ENCODE measurements at regions not wholly inside any gene's neighbourhood (a gene's known extent, or its start where the extent isn't known, plus 50 kb on each side); places are given as distances from the start of the nearest gene placed in this dataset.

DNA sequence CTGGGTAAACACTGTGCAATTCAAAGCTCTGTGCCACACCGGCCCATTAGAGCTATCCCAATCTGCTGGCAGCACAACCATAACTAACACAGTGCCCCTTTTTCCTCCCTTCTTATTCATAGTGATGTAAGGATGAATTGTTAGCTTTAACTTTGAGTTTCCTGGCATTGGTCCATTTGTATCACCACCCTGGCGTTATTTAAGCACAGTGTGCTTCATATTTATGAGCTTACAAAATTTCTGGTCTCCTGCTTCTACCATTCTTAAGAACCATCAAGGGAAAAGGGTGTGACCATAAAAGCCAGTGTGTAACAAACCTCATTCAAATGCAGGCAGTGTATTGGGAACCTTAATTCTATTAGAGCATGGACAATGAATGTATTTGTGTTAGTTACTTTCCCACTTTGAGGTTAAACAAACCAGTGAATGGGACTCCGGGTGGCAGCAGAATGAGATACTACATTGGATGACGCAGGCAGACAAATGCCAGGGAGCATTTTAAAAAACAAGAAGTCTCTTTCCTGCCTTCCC is 222.6 kb downstream of the TMEM161B start:
- Histone ChIP-seq H3K9me2 (ENCODE audit: insufficient read depth, low read length) (no peaks in the 10 kb centered on the region), H3K27ac (ENCODE audit: low read depth, low read length, poor library complexity, severe bottlenecking) (no peak overlapping the region), H2AFZ (ENCODE audit: low read length) (no peak overlapping the region), H3K4me1 (ENCODE audit: insufficient read depth, low read length, poor library complexity, severe bottlenecking) (no peaks in the 10 kb centered on the region), H3K4me3 (ENCODE audit: low read depth, low read length, poor library complexity, severe bottlenecking) (no peak overlapping the region), H3K4me2 (ENCODE audit: low read length) (no peak overlapping the region), H3K79me2 (ENCODE audit: insufficient read depth, low read depth, low read length) (no peaks in the 10 kb centered on the region), H3K36me3 (ENCODE audit: insufficient read depth, low read length) (no peaks in the 10 kb centered on the region), H4K20me1 (ENCODE audit: insufficient read depth, low read length) (no peaks in the 10 kb centered on the region), H3K9me3 (ENCODE audit: low read length) (no peaks in the 10 kb centered on the region)
- POLR2A ChIA-PET = no interaction called here
- no peak for DNase-seq (ENCODE audit: low spot score)
- no TSS peak for BruUV-seq (replicated peaks)
- TF ChIP-seq, protein P1, sequence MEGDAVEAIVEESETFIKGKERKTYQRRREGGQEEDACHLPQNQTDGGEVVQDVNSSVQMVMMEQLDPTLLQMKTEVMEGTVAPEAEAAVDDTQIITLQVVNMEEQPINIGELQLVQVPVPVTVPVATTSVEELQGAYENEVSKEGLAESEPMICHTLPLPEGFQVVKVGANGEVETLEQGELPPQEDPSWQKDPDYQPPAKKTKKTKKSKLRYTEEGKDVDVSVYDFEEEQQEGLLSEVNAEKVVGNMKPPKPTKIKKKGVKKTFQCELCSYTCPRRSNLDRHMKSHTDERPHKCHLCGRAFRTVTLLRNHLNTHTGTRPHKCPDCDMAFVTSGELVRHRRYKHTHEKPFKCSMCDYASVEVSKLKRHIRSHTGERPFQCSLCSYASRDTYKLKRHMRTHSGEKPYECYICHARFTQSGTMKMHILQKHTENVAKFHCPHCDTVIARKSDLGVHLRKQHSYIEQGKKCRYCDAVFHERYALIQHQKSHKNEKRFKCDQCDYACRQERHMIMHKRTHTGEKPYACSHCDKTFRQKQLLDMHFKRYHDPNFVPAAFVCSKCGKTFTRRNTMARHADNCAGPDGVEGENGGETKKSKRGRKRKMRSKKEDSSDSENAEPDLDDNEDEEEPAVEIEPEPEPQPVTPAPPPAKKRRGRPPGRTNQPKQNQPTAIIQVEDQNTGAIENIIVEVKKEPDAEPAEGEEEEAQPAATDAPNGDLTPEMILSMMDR (conservative IDR thresholded peaks at IDR 0.05; ENCODE audit: low read length) = no peak
- TF ChIP-seq EZH2phosphoT487 (IDR thresholded peaks at IDR 0.05; ENCODE audit: borderline replicate concordance, low read depth, low read length) = no peak
- intact Hi-C loops (cut with micrococcal nuclease; ENCODE audit: unreplicated experiment) = no loop called here
- CTCF ChIA-PET (ENCODE audit: unreplicated experiment) = no interaction called here

DNA sequence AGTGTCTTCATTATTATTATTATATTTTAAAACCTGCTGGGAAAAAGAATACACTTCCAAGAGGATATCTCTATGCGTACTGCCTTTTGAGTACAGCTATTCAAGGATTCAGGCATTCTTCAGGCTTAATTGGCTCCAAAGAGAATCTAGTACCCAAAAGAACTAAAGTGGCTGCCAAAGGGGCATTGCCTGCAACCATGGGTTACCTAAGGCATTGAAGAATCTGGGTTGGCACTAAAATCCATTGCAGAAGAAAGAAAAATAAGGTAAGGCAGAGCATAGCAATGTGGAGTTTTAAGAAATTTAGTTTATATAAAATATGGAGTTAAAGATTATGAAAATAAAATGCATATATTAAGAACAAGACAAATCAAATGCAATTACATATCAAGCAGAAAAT is 223.5 kb downstream of the TMEM161B start:
- H4K20me1 ChIP-seq (ENCODE audit: insufficient read depth, low read length) = no peaks in the 10 kb centered on the region
- intact Hi-C loops (cut with micrococcal nuclease; ENCODE audit: unreplicated experiment) = no loop called here

DNA sequence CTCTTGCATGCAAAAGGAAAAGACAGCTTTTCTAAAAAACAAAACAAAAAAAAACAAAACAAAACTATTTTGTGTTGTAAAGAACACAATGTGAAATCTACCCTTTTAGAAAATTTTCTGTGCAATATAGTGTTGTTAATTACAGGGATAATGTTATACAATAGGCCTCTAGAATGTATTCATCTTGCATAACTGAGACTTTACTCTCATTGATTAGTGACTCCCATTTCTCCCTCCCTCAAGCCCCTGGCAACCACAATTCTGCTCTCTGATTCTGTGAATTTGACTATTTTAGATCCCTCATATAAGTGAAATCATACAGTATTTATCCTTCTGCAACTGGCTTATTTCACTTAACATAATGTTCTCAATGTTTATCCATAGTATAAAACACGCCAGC is 234.1 kb downstream of the TMEM161B start:
- CTCF ChIA-PET (ENCODE audit: unreplicated experiment) = no interaction called here
- BruUV-seq (replicated peaks) = no TSS peak

More for the DNA sequence above, 223.5 kb downstream of the TMEM161B start:
- Histone ChIP-seq H3K9me2 (ENCODE audit: insufficient read depth, low read length) (no peaks in the 10 kb centered on the region), H3K4me1 (ENCODE audit: insufficient read depth, low read length, poor library complexity, severe bottlenecking) (no peaks in the 10 kb centered on the region), H3K27ac (ENCODE audit: low read depth, low read length, poor library complexity, severe bottlenecking) (no peak overlapping the region), H2AFZ (ENCODE audit: low read length) (no peak overlapping the region), H3K4me3 (ENCODE audit: low read depth, low read length, poor library complexity, severe bottlenecking) (no peak overlapping the region), H3K36me3 (ENCODE audit: insufficient read depth, low read length) (no peaks in the 10 kb centered on the region), H3K9me3 (ENCODE audit: low read length) (no peaks in the 10 kb centered on the region), H3K4me2 (ENCODE audit: low read length) (no peak overlapping the region), H3K79me2 (ENCODE audit: insufficient read depth, low read depth, low read length) (no peaks in the 10 kb centered on the region)
- BruUV-seq (replicated peaks) = no TSS peak
- CTCF ChIA-PET (ENCODE audit: unreplicated experiment) = no interaction called here
- no peak for TF ChIP-seq EZH2phosphoT487 (IDR thresholded peaks at IDR 0.05; ENCODE audit: borderline replicate concordance, low read depth, low read length)
- TF ChIP-seq, protein P1 (conservative IDR thresholded peaks at IDR 0.05; ENCODE audit: low read length) = no peak
- DNase-seq (ENCODE audit: low spot score) = no peak
- POLR2A ChIA-PET = no interaction called here

More for the DNA sequence above, 234.1 kb downstream of the TMEM161B start:
- TF ChIP-seq, protein P1 (conservative IDR thresholded peaks at IDR 0.05; ENCODE audit: low read length) = no peak
- TF ChIP-seq EZH2phosphoT487 (IDR thresholded peaks at IDR 0.05; ENCODE audit: borderline replicate concordance, low read depth, low read length) = no peak
- POLR2A ChIA-PET = no interaction called here
- Histone ChIP-seq H3K79me2 (ENCODE audit: insufficient read depth, low read depth, low read length) (no peaks in the 10 kb centered on the region), H3K36me3 (ENCODE audit: insufficient read depth, low read length) (no peaks in the 10 kb centered on the region), H3K9me2 (ENCODE audit: insufficient read depth, low read length) (no peaks in the 10 kb centered on the region), H3K4me3 (ENCODE audit: low read depth, low read length, poor library complexity, severe bottlenecking) (no peak overlapping the region), H2AFZ (ENCODE audit: low read length) (no peak overlapping the region), H3K4me1 (ENCODE audit: insufficient read depth, low read length, poor library complexity, severe bottlenecking) (no peaks in the 10 kb centered on the region), H3K27ac (ENCODE audit: low read depth, low read length, poor library complexity, severe bottlenecking) (no peak overlapping the region), H3K4me2 (ENCODE audit: low read length) (no peak overlapping the region), H3K9me3 (ENCODE audit: low read length) (no peaks in the 10 kb centered on the region), H4K20me1 (ENCODE audit: insufficient read depth, low read length) (no peaks in the 10 kb centered on the region)
- intact Hi-C loops (cut with micrococcal nuclease; ENCODE audit: unreplicated experiment) = no loop called here
- DNase-seq (ENCODE audit: low spot score) = no peak

Measured in OCI-LY7 (cell line).